Activated naive CD4-positive, alpha-beta T cell treated with anti-CD3 and anti-CD28 coated beads, Interleukin-2, amount 50 U/mL, for 16 hours (primary cell): ENCODE measurements at regions not wholly inside any gene's neighbourhood (a gene's known extent, or its start where the extent isn't known, plus 50 kb on each side); places are given as distances from the start of the nearest gene placed in this dataset.

Source experiments
- DNase-seq: peaks from one replicate; pipeline ENCODE4 v3.0.0-alpha.2; 2020

GRCh38 chr12:46131732-46132469 lies 136.9 kb downstream of the SLC38A1 start:
- DNase-seq: no peak

DNA sequence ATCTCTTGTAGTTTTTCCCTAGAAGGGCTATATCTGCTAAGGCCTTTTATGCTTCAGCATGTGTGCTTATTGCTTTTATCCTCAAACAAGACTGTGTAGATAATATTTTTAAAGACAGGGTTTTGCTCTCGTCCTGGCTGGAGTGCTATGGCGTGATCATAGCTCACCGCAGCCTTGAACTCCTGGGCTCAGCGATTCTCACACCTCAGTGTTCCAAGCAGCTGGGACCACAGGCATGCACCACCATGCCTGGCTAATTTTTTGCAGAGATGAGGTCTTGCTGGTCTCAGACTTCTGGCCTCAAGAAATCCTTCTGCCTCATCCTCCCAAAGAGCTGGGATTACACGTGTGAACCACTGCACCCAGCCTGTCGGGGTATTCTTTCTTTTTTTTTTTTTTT lies 137.3 kb upstream of the SCAF11 start:
- DNase-seq: no peak

GRCh38 chr12:46126050-46126727 lies 135.8 kb upstream of the SCAF11 start:
- DNase-seq: no peak

GRCh38 chr12:46124848-46125619 lies 134.7 kb upstream of the SCAF11 start:
- peak; percentile 49 for DNase-seq

DNA sequence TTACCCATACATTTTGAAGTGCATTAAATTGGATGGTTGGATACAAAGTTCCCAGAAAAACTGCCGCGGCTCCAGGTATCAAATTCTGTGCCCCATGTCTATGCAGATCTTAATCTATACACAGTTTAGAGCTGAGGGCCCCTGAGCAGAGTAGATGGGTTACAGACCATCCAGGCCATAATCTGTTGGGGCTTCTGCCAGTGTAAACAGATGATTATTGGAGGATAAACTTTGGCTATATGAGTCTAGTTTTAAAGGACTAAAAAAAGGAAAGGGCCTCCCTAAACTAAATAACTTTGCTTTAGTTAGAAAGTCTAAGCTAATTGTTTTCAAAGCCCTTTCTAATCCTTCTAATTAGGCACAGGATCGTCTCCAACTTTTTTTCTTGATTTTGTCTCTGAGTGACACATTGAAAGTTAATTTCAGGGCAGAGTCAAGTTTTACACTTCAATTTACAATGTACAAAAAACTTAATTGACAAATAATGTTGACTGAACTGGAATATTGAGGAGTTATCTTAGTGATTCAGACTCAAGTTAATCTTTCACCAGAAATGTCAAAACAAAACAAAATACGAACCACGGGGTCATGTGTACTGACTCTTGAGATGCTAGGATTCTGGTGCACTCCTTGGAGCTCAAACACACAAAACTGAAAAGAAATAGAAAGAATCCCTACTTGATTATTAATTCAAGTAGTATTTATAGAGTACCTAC lies 133.9 kb upstream of the SCAF11 start:
- no peak for DNase-seq

DNA sequence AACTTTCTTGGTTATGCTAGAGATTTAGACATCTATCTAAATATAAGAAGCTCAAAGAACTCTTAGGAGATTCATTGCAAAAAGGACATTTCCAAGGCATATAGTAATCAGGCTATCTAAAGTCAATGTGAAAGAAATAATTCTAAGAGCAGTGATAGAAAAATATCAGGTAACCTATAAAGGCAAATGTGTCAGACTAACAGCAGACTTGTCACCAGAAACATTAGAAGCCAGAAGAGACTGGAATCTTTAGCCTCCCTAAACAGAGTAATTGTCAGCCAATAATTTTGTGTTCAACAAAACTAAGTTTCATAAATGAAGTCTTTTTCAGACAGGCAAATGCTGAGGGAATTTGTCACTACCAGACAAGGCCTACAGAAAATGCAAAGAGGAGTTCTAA lies 122.0 kb upstream of the SCAF11 start:
- no peak for DNase-seq

DNA sequence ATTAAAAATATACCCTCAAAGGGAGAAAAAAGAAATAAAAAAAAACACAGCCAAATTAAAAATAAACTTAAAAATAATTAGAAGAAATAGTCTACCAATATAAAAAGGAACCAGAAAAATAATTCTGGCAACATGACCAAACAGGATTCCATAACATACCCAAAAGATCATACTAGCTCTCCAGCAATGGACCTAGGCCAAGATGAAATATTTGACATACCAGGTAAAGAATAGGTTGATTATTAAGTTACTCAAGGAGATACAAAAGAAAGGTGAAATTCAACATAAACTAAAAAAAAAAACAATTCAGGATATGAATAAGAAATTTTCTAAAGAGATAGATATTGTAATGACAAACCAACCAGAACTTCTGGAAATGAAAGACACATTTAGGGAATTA lies 121.3 kb upstream of the SCAF11 start:
- no peak for DNase-seq

DNA sequence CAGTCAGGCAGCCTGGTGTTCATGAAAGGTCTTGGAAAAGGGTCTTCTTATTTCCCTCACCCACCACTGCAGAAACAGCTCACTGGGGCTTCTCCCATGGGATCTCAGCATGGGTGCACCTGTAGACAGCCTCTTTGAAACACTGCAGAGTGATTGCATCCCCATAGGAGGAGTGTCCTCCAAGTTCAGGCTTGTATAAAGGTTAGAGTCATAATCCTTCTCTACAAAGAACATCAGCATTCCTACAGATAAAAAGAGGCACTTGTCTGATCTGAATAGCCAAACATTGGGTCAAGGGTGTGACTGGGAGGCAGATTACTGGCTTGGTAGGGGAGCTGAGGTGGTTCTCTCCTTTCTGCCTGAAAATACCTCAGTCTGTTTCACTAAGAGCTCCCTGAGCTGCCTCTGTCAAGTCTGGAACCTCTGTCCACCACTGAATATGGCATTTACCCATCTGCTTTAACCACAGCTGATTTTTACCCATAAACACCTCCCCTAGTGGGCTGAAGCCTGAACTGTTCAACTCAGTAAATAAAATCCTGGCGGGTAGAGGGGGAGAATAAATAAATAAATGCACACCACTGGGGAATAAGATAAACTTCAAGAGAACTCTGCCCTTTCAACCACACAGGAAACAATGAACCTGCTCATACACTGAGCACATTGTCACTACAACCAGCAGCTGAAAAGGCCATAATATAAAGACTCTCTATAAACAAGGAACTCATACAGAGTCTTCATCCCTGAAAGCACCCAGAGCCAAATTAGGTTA lies 120.7 kb upstream of the SCAF11 start:
- DNase-seq: no peak

DNA sequence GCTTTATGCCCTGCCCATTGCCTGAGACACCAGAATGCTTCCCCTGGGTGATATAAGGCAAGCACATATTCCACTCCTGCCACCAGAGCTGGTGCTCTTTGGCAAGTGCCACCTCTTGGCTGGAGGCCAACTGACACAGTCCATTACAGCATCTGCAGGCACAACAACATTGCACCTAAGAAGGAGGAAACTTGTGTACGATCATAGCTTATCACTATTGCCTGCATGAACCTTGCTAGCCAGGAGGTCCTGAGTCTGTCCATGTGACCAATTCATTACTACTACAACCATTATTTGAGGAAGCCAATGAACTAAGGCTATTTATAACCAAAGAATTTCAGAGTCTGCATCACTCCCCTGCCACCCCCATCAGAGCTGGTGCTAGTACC lies 119.8 kb upstream of the SCAF11 start:
- DNase-seq: no peak

DNA sequence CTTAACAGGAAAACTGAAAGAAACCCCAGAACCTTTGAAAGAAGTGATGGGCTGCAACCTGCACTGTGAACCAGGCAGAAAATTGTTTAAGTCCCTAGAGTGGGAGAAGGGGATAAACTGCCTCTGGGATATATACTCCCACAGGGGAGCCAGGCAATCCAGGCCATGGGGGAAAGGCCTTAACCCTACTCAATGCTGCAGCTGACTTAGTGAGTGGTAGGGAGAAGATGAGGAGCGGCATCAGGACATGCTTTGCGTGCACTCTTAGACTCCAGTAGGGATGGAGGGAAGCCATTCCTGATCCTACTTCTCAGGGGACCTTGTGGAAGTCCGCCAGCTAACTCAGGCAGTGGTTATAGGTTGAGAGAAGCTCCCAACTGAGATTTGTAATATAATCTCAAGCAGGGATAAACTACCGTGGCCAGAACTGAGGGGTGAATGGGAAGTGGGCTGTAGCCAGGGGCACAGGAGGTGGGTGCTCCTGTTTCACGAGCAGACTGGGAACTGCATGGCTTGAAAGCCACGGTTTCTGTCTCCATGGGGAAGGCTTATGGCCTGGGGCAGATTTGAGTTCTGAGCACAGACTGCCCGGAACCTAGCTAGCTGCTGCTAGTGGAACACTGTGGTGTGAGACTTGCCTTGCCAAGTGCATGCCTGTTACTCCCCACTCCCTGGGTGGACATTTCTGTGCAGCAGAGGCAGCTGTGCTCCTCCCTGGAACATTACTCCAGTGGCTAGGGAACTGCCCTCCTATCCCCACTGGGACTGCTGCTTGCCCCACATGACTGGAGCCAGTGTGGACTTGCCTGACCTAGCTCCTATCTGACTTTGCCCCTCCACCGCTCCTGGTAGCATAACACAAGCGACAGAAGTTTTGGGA lies 119.2 kb upstream of the SCAF11 start:
- no peak for DNase-seq

GRCh38 chr12:46108721-46109120 lies 118.3 kb upstream of the SCAF11 start:
- DNase-seq: no peak

GRCh38 chr12:46107591-46107990 lies 117.2 kb upstream of the SCAF11 start:
- DNase-seq: no peak

GRCh38 chr12:46105735-46106134 lies 115.4 kb upstream of the SCAF11 start:
- DNase-seq: no peak

DNA sequence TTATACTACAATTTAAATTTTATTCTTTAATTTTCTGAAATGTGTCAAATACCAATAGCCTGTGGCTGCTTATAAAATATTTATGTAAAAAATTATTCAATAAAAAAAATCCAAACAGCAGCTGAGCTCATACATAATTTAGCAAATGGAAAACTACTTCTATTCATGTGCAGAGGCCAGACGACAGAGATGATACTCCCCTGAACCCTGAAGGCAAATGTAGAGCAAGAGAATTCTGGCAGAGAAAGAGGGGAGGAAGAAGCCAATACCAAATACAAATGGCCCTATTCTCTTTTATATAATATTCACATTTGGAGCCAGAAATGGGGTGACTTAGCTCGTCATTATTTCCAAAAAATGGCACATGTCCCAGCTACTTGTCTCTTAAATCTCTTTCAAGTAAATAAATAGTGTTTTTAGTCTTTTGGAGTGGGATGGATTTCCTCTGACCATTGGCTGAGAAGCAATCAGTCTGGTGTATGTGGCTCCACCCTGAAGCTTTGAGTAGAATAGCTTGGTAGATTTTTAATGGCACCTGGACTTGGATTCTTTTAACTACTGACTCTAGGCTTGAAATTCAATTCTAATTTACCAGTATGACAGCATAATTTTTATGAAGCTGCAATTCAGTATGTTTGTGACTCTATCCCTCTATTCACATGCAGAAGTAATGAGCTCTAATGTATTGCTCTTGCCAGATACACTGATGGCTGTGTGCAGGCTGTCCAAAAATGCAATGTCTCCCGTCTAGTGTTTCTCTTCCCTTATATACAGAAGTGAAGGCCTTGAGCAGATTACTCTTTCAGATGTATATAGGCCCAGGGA lies 113.4 kb upstream of the SCAF11 start:
- no peak for DNase-seq

GRCh38 chr12:46101485-46101869 lies 111.1 kb upstream of the SCAF11 start:
- DNase-seq: no peak

GRCh38 chr12:46100551-46101484 lies 110.4 kb upstream of the SCAF11 start:
- DNase-seq: no peak

DNA sequence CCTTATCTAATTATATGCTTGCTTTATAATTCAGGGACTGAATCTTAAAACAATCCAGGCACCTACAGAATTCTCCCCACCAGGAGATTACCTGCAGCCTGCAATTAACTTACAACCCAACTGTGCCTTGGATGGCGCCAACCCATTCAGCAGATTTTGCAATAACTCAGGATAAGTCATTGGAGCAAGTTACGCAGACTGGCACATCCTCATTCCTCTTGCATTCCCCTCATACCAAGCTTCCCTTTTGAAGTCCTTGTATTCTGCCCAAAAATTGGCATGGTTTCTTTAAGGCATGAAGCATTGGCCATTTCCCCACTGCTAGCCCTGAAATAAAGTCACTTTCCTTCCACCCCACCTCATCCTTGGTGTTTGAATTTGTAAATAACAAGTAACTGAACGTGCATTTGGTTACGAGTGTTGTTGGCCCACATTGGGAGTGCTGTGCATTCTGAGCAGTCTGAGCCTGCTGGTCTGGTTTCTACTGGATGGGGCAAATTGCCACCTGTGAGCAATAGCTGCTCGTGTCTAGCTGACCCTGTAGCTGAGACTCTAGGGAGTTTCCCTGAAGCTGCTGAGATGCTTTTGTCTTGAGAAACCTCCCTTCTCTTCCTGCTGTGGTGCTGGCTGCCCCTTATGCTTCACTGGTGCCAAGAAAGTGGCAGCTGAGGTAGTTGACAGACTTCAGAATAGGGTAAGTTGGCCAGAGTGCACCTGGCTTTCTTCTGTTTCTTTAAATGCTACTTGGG lies 99.2 kb upstream of the SCAF11 start:
- no peak for DNase-seq

DNA sequence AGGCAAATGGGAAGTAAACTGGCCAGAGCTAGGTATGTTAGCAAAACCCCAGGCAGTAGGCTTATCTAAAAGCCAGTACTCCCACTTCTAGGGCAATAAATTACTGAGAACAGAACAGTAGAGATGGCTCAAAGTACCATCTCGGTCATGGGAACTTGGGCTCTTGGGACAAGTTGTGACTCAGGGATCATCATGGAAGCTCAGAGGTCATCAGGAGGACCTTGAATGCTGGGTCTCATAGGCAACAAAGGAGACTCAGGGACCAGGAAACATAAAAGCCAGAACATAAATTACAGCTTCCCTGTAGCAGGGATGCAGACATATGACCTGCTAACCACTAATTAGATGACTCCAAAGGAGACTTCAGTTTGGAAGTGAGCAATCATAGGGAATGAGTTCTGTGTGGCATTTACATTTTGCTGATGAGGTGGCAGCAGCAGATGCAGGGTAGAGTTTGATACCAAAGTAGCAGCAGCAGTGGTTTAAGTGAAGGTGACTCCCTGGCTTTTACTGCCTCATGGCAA lies 97.6 kb upstream of the SCAF11 start:
- no peak for DNase-seq
